AG09319 (cell line): ENCODE measurements at regions not wholly inside any gene's neighbourhood (a gene's known extent, or its start where the extent isn't known, plus 50 kb on each side); places are given as distances from the start of the nearest gene placed in this dataset.

Experiments
- DNase-seq: peaks from one replicate; pipeline ENCODE4 v3.0.0-alpha.2; 2010; ENCODE audit warnings: low read depth; ENCODE audit errors: extremely low read depth
- TF ChIP-seq, protein P1 (sequence below): IDR thresholded peaks from 2 replicates; pipeline ENCODE4 v1.5.1; 2011; ENCODE audit warnings: low read depth, mild to moderate bottlenecking, inconsistent platforms, low read length, moderate library complexity

DNA sequence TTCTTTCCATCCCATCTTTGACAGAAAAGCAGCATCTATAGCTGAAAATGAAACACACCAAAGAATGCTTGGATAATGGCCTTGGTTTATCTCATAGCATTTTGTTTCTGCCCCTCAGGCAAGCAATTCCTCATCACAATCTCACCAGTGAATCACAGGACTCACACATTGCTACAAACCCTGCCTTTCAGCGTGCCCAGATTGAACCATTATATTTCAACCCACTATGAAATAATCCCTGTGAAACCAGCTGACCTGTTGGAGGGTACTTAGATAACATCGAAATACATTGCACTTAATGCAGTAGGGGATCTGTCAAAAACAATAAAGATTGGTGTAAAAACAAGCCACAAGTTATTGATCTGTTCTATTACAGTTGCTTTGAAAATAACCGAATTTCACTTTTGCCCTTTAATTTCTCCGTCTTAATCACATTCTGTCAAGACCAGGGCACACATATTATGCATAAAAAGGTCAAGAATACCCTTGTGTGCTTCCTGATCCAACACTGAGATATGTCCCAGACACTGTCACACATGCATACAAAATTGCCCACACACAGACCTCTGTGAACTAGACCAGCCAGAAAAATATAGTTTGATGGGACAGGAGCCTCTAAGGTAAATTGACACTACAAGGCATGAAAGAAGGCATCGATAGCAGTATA is 839.8 kb downstream of the NTRK3 start:
- no peak for DNase-seq
- TF ChIP-seq, protein P1, sequence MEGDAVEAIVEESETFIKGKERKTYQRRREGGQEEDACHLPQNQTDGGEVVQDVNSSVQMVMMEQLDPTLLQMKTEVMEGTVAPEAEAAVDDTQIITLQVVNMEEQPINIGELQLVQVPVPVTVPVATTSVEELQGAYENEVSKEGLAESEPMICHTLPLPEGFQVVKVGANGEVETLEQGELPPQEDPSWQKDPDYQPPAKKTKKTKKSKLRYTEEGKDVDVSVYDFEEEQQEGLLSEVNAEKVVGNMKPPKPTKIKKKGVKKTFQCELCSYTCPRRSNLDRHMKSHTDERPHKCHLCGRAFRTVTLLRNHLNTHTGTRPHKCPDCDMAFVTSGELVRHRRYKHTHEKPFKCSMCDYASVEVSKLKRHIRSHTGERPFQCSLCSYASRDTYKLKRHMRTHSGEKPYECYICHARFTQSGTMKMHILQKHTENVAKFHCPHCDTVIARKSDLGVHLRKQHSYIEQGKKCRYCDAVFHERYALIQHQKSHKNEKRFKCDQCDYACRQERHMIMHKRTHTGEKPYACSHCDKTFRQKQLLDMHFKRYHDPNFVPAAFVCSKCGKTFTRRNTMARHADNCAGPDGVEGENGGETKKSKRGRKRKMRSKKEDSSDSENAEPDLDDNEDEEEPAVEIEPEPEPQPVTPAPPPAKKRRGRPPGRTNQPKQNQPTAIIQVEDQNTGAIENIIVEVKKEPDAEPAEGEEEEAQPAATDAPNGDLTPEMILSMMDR, result no peak

DNA sequence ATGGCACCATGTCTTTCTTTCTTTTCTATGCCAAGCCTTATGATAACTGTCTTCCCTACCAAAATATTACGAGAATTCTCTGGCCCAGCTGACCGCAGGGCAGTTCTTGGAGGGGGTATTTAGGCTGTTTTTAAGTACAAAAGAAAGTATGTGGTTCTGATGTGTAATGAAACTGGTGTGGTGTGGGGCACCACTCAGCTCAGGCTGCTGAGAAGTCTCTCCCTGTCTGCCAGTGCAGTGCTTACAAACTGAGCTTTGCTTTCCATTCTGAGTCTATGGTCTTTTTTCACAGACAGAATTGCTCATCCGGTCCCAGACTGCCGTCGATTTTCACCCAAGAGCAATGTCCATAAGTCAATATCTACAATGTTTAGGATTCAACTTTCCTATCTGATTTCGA is 847.6 kb downstream of the NTRK3 start:
- TF ChIP-seq, protein P1, result no peak
- DNase-seq, result no peak

DNA sequence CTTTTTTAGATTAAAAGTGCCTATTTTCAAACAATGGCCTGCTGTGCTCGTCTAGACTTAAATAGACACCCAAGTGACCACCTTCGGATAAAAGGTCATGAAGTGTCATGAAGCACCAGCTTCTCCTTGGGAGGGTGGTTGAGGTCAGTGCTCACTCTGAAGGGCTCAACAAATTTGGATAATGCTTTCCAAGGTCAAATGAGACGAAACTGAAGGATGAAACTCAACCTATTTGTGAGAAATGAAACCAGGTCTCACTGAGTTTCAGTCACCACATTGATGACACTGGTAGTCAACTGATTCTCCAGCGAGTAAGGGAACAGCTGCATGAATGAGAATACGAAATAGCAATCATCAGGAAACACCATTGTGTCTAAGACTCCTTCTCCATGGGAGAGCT is 852.6 kb downstream of the NTRK3 start:
- TF ChIP-seq, protein P1, result no peak
- no peak for DNase-seq

DNA sequence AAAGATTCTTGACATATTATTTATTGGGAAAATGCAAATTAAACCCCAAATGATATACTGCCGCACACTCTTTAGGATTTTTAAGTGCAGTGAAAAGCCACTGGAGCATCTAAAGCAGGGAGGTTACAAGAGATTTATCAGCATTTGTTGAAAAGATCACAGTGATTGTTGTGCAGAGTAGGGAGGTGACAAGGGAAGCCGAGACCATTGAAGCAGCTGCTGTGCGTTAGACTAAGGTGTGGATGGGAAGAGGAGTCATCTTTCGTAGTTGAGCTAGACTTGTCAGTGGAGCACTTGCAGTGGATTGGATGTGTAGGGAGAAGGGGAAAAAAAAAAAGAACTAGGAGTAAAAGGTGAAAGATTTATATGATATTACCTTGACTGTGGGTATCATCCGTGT is 854.6 kb downstream of the NTRK3 start:
- DNase-seq, result no peak
- TF ChIP-seq, protein P1, result no peak

DNA sequence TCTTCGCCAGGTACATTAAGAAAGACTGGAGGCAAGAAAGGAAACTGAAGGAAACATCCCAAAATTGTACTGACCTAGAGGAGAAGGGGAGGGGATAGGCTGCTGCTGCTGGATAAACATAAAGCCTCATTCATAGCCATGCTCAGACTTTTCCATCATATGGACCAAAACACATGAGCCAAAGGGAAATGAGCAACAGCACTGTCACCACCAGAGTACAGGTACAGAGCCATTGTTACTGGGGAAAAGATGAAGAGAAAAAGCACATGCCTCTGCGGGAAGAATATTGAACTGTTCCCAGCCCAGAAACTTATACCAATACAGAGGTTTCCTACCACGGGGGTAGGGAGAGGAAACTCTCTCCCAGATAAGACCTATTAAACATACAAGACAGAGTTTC is 861.9 kb downstream of the NTRK3 start:
- TF ChIP-seq, protein P1, result no peak
- DNase-seq, result no peak

DNA sequence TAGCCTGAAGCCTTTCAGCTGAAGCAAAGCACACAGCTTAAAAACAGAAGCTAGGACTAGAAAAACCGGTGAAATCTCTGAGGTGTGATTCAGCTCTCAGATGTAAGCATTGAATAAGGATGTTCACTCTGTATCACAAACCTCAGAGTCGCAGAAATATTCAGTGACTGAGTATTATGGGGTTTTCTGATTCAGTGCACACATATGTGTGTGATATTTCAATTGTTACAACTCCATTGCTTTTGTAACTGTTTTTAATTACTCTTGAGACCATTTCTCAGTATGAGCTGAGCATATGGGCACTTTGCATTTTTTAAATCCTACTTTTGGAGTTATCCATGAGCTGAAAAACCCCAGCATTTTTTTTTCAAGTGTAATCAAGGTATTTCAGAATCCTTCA is 868.8 kb downstream of the NTRK3 start:
- TF ChIP-seq, protein P1, result no peak
- no peak for DNase-seq

DNA sequence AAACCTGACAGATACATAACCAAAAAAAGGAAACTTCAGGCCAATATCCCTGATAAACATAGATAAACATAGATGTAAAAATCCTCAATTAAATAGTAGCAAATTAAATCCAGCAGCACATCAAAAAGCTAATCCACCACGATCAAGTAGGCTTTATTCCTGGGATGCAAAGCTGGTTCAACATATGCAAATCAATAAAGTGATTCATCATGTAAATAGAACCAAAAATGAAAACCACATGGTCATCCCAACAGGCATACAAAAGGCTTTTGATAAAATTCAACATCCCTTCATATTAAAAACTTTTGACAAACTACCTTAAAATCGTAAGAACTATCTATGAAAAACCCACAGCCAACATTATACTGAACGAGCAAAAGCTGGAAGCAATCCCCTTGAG is 882.2 kb downstream of the NTRK3 start:
- TF ChIP-seq, protein P1, result no peak
- DNase-seq, result no peak
